NT2/D1 (cell line): ENCODE measurements at regions not wholly inside any gene's neighbourhood (a gene's known extent, or its start where the extent isn't known, plus 50 kb on each side); places are given as distances from the start of the nearest gene placed in this dataset.

Experiments used
- SUZ12 ChIP-seq: IDR thresholded peaks from 2 replicates; pipeline ENCODE4 v1.6.1; 2011; ENCODE audit not compliant: insufficient read length, insufficient read depth; ENCODE audit errors: extremely low read depth
- YY1 ChIP-seq: IDR thresholded peaks from 2 replicates; pipeline ENCODE4 v1.6.1; 2011; ENCODE audit not compliant: insufficient read length, insufficient read depth

DNA sequence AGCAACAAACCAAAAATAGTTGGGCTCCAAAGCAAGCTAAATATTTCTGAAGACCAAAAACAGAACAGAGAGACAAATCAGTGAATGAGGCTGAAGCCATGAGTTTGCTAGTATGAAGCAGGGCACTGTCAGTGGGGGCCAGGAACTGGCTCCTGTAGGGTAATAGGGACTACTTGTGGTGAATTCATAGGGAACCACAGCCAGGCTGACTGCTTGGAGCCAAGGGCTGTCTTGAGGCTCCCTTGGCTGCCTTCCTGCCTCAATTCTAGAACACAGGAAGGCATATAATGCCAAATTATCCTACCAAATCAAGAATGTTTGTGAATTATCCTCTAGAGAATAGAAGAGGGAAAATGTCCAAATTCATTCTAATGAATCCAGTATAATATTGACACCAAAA lies 406.0 kb downstream of the CCDC85A start:
- no peak for TF ChIP-seq SUZ12
- no peak for TF ChIP-seq YY1
